GM12874 (cell line): ENCODE measurements at regions not wholly inside any gene's neighbourhood (a gene's known extent, or its start where the extent isn't known, plus 50 kb on each side); places are given as distances from the start of the nearest gene placed in this dataset.

Experiments
- TF ChIP-seq, protein P1 (sequence below): IDR thresholded peaks from 2 replicates; pipeline ENCODE4 v1.5.1; 2011; ENCODE audit warnings: low read depth, mild to moderate bottlenecking, control low read depth, low read length, moderate library complexity; ENCODE audit not compliant: insufficient read depth

DNA sequence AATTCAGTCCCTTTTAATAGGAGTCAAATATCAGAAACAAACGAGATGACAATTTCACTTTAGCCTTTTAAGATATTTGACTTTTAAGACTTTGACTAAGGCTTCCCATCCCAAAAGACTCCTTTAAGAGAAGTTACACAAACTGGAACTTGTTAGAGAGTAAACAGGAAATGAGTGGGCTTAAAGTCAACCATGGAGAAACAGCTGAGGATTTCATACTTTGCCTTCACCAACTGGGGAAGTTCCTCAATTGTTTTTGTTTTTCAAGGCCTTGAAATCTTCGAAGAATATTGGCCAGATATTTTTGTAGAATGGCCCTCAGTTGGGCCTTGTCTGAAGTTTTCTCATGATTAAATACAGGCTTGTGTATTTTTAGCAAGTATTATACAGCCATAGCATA, 227.3 kb downstream of the POU4F1 start:
- TF ChIP-seq, protein P1, sequence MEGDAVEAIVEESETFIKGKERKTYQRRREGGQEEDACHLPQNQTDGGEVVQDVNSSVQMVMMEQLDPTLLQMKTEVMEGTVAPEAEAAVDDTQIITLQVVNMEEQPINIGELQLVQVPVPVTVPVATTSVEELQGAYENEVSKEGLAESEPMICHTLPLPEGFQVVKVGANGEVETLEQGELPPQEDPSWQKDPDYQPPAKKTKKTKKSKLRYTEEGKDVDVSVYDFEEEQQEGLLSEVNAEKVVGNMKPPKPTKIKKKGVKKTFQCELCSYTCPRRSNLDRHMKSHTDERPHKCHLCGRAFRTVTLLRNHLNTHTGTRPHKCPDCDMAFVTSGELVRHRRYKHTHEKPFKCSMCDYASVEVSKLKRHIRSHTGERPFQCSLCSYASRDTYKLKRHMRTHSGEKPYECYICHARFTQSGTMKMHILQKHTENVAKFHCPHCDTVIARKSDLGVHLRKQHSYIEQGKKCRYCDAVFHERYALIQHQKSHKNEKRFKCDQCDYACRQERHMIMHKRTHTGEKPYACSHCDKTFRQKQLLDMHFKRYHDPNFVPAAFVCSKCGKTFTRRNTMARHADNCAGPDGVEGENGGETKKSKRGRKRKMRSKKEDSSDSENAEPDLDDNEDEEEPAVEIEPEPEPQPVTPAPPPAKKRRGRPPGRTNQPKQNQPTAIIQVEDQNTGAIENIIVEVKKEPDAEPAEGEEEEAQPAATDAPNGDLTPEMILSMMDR = no peak

DNA sequence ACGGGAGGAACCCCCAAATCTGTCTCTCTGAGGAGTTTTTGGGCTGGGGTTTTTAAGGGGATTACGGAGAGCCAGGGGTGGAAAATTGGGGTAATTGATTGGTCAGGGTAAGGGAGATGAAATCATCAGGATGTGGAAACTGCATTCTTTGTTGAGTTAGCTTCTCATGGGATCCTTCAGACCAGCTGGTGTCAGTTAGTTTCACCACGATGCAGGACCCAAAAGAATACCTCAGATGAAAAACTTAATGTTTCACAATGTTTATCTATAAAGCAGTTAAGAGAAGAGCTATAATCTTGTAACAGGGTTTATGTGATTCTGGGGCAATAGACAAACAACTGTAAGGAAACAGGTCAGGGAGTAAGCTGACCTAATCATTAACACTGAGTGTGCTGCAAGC, 230.8 kb downstream of the POU4F1 start:
- TF ChIP-seq, protein P1 = no peak

DNA sequence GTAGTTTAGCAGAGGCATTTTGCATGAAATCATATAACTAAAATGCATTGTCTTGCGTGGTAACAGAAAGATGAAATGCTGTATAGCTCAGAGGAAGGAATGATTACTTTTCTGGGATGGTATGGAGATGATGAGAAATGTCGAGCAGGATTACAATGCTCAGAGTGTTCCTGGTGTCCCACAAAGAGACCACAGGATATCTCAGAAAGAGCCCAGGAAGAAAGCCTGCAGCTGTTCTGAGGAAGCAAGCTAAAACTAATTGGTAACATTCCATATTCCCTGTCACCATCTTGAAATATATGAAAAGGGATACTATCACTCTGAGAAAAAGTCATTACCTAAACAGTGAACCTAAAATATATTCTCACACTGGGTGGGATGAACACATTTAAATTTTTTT, 233.1 kb downstream of the POU4F1 start:
- TF ChIP-seq, protein P1 = no peak

DNA sequence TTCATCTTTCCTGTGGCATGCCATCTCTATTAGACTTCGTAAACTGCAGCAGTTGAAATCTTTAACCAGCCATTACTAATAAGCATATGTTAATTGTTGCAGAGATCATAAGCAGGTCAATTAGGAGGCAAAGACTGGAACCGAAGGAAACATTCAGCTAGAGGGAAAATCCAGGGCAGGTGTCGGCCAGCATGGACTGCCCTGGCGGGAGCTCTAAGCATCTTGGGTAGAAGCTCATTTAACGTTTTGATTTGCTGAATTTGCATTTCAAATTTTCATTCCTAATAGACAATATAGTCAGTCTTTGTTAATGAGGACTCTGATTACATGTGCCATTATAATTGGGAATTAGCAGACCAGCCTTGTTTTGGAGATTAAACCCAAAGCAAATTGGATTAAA, 238.6 kb downstream of the POU4F1 start:
- TF ChIP-seq, protein P1 = no peak

DNA sequence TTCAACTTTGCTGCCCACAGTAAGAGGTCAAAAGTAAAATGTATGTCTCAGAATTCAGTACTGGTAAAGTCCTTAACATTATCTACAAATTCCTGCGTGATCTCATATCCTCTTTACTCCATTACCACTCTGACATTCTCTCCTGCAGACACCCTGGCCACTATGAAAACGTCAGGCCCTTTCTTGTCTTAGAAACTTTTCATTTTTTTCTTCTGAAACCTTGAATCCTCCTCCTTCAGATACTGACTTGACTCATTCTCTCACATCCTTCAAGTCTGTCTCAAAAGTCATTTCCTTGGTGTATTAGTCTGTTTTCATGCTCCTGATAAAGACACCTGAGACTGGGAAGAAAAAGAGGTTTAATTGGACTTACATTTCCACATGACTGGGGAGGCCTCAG, 262.3 kb downstream of the POU4F1 start:
- TF ChIP-seq, protein P1 = no peak

DNA sequence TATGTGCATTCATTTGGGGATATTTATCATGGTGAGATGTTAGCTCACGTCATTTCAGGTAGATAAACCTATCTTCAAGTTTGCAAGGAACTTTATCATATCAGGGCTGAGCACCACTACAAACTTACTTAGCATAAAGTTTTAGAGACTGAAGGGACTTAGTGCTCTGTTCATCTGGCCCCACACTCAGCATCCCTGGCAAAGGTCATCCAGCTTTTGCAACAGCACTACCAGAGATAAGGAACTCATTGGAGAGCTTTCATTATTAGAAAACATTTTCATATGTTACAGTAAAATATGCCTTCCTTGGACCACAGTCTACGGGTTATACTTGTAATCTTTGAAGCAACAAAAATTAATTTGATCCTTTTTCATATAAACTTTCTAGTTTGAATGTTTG, 263.4 kb downstream of the POU4F1 start:
- TF ChIP-seq, protein P1 = no peak

DNA sequence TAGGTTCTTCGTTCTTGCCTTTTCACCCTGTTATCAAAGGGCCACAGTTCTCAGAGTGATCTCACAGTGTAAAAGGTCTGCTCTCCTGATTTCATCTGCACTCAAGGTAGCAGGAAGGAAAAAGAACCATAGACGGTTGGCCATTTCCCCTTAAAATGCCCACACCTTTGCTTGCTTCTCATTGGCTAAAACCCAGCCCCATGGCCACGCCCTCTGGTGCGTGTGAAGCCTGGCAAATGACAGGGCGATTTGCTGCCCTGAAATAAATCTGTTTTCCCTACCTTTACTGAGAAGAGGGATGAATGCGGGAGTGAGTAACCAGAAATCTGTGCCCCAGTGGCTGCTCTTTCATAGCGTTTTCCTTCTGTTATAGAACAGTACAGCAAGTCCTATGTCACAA, 269.3 kb downstream of the POU4F1 start:
- TF ChIP-seq, protein P1 = no peak

DNA sequence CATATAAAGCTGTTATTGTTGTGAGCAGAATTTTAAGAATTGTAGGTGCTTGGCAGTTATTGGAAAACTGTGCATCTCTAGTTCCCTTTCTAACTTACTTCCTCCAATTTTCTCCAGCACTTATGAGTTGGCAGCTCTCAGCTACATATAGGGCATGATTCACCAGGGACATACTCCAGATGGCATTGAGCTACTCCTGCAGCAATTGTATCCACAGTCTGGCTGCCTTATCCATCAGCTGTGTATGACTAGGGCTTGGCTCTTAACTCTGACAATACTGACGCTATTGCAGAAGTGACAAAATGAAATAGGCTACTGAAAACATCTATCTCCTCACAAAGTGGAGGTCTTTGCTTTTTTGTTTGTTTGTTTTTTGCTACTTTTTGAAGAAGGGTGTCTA, 276.7 kb downstream of the POU4F1 start:
- TF ChIP-seq, protein P1 = no peak
